ENCODE measurements at regions not wholly inside any gene's neighbourhood (a gene's known extent, or its start where the extent isn't known, plus 50 kb on each side); places are given as distances from the start of the nearest gene placed in this dataset.

DNA sequence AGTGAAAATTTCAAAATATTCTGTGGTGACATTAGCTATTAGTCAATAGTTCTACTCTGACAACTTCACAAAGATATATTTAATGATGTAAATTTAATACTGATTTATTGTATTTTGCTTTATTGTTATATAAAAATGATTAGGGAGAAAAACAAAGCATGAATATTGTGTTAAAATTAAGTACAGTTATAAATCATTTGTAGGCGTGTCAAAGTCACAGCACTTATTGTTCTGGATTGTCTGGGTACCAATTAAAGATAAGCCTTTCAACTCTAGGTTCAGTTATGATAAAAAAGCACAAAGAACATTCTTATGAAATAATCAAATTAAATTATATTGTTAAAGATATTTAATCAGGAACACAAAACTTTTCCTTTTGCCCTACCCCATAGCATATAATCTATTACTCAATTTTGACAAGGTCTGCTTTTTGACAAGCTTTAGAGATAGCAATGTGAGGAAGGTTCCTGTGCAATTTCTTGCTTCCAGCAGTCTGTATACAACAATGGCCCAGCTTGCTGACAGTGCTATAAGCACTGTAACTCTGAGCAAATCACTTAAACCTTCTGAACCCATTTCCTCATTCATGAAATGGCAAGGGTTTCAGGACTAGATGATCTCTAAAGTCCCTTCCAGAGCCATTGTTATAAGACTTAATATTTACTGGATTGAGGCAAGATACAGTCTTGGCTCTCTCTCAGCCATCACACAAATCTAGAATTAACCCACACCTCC lies 910.3 kb upstream of the LCORL start:
- FAIRE-seq = no peak

DNA sequence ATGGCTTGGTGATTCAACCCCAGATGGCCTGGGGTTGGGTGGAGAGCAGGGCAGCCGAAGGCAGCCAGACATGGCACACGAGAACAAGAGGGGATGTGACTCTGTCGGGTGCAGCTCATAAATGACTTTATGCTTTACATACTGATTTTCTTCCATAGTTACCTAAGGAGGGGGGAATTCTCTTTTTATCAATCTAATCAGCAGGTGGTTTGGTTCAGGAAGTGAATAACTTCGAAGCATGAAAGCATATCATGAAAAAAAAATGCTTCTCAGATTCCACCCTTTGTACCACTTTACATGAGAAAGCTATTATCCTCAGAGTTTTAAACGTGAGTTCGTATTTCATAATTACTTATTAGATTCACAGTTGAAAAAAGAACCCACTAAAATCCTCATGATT lies 908.9 kb upstream of the LCORL start:
- no peak for FAIRE-seq

DNA sequence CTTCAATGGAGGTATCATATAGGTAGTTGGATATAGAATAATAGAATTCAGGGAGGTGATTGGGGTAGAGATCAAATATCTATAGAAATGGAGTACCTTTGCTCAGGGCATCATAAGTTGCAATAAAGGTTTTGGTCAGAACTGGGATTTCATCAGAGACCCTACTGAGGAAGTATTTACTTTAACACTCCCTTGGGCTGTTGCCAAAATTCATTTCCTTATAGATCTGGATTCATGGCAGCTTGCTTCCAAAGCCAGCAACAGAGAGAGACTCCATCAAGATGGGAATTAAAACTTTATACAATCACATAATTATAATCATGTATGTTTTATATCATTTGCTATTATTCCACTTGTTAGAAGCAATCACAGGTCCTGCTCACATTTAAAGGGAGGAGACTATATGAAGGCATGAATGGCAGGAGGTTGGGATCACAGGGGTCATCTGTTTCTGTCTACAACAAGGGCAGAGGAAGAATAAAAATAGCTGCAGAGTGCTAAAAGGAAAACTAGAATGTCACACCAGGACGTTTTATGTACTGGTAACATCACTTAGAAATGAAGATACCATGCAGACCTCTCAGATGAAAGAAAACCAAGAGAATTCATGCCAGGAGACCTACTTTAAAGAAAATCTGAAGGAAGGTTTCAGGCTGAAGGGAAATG lies 902.1 kb upstream of the LCORL start:
- no peak for FAIRE-seq

DNA sequence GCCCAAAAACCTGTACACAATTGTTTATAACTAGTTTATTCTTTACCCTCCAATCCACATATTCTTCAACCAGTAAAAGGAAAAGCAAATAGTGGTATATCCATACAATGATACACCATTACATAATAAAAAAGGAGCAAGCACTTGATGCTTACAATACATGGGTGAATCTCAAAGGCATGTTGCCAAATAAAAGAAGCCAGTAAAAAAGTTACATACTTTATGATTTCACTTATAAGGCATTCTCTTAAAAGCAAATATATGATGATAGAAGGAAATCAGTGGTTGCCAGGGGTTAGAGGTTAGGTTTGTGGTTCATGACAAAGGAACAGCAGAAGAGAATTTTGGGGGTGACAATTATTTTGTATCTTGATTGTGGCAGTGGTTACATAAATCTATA lies 896.1 kb upstream of the LCORL start:
- no peak for FAIRE-seq

DNA sequence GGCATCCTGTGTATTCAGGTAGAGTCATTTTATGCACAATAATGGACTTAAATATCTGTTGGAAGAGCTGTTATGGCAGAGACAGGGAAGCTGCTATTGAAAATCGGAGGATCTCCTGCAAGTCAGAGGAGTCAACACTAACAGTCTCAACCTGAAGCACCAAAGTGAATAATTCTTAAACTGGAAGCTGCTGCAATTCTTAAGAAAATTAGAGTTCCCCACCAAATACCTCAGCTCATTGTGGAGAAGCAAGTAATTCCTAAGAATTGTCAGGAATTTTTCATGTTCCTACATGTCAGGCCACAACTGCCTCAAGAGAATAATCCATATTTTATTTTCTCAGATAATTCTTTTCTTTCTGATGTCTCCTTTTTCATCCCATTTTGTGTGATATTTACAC lies 892.6 kb upstream of the LCORL start:
- no peak for FAIRE-seq

DNA sequence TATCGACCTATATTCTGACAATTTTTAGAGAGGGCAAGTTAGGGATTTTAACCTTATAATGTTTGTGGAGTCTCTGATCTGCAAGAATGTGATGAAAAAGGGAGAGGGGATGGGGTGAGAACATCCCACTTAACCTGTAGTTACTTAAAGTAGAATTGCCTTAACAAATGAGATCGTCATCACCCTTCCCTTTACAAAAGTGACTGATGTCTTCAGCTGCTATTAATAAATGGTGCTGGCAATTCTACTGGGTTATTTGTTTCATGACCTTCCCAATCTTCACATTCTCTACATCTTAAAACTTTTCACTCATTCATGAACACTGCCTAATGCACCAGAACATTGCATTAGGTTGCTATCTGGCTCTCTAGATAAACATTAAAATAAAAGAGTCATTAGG lies 873.4 kb upstream of the LCORL start:
- FAIRE-seq = no peak

DNA sequence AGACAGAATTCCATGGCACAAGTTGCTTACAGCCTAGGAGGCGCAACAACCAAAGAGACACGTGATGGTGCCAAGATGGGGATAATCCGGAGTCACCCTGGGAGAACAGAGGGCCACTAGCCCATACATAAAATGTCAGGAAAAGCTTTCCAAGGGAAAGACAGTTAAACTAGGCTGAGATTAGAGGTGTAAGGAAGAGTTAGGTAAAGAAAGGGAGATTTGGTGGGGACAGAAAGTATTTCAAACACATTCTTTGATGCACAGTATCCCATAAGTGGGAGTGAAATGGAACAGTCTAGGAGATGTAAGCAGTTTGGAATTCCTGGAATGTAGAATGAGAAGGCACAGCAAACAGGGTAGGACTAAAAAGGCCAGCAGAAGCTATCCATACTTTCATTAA lies 860.9 kb upstream of the LCORL start:
- no peak for FAIRE-seq

DNA sequence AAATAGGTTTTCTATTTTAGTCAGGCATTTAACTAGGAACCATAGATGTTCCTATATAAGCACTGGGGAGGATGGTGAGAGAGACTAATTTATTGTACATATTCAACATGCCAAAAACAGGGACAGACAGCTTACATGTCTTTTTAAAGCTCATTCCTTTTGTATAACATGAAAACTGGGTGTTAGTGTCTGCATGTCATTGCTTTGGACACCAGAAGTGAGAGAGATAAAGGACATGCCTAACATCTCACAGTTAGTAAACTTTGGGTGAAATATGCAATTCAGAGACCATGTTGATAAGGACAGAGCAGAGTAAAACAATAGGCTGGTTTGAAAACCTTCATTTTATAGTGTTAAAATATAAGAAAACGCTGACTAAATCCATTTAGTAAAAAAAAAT lies 860.0 kb upstream of the LCORL start:
- FAIRE-seq = no peak

DNA sequence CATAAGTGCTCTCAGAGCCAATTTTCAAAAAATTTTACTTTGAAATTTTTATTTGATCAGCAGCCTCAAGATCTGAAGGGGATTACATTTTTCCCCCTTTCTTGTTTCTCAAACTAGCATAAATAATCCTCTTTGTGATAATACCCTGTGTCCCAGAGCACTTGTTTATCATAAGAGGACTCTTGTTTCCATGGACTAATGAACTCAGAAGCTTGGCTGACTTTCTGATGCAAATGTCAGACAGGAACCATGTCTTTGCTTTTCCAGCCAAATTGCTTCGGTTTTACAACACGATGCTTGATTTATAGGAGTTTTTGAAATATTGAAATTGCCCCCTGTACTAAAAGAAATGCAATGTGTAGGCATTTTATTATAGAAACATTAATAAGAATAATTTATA lies 859.3 kb upstream of the LCORL start:
- FAIRE-seq = no peak

DNA sequence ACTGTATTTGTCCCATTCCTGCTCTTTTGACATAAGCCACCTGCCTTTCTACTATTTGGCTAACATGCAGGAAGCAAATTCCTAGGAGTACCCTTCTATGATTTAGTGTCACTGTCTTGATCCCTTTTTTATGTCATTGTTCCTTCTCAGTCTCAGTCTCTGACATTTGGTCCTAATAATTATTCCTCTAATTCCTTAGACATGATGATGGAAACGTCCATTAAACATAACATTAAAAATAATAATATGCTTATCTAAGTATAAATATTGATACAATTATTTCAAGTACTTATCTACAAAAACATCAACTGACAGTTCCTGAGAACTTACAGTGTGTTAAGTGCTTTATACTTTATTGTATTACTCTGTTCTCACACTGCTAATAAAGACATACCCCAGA lies 857.0 kb upstream of the LCORL start:
- no peak for FAIRE-seq

DNA sequence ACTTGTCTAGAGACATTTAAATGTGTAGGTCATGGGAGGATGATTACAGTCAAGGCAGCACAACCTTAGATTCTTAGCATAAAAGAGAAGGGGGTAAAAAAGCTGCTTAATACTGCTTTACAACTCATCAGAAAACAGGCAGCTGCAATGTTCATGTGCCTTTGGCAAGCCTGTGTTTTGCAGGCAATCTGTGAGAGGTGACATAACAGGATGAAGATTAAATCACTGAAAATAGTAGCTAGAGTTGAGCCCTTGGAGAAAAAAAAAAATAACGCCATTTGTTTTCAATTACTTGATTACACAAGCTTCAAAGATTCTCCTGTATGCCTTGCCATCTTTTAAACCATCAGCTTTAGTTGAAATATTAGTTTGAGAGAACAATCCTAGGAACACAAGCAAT lies 847.6 kb upstream of the LCORL start:
- FAIRE-seq = no peak

DNA sequence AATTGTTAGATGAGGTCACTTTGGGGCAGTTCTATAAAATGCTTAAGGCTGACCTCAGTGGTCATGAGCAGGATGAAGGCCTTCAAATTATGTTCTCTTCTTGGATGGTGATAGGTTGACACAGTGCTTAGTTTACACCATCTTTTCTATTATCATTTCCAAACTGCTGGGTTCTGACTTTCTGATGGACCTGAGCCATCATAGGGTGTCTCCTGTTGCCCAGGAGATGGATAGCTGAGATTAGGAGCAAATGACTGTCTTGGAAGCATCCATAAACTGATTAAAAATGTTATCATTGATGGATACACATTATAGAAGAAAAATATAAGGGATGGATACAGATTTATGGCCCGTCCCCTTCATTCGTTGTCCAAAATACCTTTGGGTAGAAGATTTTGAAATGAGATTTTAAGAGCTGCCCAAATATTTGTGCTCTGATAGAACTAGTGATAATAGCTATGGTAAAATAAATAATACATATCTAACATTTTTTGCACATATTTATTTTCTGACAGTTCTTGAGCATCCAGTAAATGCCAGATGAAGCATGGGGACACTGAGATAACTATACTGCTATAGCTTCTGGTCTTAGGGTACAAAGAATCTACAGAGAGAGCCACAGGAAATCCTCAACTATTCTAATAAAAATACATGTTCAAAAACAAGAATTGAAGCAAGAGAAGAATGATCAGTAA lies 839.4 kb upstream of the LCORL start:
- FAIRE-seq = no peak

DNA sequence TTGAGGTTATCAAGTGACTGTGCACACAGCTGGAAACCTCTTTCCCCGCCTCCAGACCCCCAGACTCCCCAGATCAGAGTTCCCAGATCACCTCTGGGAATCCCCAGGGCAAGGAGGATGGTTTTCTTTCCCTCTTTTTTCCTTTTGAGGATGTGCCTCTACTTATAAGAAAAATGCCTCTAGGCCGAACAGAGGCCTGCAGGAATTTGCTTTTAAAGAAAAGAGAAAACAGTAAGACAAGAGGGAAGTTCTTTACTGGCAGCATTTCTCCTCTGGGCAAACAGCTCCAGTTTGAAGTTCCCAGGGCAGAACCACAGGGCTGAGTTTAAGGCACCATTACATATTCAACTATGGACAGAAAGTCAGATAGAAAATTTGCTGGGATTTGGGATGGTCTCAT lies 837.9 kb upstream of the LCORL start:
- FAIRE-seq = no peak

DNA sequence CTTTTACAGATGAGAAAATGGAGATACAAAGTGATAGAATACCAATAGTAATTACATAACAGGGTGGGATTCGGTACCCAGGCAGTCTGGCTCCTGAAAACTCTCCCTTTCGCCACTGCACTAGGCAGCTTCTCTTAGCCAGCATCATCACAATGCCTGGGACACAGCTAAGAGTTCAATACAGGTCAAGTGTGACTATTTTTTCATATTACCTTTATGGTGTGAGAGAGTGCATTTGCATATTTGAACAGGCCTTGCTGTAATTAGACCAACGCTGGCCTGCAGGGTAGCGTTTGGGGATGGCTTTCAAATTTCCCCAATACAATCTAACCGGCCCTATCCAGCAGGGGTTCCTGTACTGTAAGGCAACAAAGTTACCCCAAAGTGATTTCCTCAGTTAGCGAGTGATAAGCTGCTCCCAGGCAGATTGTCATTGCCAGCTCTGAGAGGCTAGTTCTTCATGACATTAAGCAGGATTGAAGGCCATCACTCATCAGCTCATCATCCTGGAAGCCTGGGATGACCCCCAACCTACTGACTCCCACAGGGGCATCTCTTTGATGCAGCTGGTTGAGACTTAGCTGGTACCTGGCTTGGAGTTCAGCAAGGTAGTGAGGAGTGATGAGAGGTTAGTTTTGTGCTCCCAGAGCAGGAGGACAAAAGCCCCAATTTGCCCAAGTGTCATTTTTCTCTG lies 836.8 kb upstream of the LCORL start:
- no peak for FAIRE-seq

DNA sequence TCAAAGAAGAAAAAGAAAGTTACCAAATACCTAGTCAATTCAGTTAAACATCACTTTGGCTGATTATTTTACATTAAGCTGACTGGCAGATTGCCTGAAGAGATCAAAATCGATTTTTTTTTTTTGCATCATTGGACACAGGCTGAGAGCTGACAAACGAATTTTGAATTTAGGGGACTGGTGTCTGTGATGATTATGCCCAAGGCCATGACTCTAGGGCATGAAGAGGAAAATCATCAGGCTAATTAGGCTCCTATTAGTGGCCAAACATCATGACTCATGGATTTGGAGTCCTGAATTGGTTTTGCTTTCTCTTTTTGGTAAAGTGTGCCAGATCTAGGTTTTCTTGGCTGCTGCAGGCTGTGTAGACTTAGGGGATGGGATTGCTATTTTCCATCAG lies 829.3 kb upstream of the LCORL start:
- FAIRE-seq = no peak

DNA sequence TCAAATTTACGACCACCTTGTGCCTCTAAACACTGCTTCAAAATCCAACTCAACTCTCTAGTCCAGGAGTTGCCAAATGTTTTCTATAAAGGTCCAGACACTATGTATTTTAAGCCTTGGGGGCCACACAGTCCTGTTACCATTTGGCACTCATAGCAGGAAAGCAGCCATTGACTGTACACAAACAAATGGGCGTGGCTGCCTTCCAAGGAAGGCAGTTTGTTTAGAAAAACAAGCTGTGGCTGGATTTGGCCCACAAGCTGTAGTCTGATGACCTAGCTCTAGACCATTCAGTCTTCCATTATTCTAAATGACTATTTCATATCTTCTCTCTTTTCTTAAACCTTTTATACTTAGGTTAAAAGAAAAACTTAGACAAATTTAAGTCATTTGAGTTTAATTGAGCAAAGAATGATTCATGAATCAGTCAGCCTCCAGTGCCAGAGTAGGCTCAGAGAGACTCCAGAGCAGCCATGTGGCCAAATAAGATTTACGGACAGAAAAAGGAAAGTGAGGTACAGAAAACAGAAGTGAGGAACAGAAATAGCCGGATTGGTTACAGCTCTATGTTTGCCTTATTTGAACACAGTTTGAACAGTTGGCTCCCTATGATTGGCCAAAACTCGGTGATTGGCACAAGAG lies 825.8 kb upstream of the LCORL start:
- no peak for FAIRE-seq

DNA sequence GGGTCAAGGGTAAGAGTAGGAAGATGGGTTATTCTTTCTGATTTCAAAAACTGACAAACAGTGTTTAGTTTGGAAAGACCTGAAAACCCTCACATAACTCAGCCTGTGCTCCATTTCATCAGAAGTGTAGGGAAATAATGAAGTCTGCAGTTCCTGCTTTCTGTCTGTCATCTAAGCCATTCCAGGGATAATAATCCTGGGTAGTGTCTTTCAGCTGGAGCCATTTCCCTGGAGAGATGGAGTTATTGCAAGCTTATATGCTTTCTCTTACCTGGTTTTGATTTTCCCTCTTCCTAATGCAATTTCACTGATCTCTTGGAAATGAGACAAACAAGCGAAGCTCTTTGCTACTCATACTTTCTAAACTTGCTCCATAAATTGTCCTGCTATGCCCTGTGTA lies 824.8 kb upstream of the LCORL start:
- FAIRE-seq = no peak

DNA sequence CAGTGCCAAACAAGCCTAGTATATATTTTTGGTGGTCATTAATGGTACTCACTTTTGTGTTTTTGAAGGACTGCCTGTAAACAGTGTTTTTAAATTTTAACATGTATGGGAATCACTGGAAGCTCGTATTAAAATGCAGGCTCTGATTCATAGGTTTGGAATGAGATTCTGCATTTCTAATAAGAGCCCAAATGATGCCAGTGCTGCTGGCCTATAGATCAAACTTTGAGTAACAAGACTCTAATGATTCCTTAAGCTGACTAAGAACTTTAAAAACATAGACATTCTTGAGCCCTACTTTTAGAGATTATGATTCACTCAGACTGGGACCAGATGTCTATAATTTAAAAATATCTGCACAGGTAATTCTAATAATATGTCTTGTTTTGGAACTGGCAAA lies 823.2 kb upstream of the LCORL start:
- FAIRE-seq = no peak

DNA sequence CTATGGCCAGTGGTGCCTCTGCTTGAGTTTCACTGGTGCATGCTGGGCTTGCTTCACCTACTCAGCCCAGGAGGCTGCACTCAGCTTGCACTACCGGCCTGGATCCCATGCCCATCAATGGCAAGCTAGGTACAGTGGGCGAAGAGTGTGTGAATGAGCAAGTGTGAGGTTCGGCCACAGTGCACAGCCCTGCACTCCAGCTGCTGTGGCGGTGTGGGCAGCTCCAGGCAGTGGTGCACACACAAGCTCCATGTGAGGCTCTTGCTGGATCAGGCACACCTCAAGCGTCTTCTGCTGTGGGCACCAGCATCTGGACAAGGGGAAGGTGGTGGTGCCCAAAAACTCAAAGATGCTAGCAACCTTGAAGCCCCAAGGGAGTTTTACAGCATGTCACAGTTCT lies 820.9 kb upstream of the LCORL start:
- FAIRE-seq = no peak

DNA sequence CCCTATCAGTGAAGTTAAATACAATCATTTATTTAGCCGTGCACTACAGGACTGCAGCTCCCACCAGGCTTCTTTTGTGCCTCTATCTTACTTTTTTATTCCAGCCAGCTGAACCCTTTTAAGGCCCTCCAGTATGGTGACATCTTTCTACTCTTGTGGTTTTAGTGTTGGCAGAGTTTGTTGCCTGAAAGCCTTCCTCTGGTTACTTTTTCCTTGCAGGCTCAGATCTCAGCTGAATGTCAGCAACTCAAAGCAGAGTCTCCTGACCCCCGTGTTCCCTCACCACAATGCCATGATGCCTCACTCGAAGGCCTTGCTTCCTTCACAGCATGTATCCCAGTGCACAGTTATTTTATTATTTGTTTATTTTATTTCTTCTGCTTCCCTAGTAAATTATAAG lies 818.9 kb upstream of the LCORL start:
- no peak for FAIRE-seq

DNA sequence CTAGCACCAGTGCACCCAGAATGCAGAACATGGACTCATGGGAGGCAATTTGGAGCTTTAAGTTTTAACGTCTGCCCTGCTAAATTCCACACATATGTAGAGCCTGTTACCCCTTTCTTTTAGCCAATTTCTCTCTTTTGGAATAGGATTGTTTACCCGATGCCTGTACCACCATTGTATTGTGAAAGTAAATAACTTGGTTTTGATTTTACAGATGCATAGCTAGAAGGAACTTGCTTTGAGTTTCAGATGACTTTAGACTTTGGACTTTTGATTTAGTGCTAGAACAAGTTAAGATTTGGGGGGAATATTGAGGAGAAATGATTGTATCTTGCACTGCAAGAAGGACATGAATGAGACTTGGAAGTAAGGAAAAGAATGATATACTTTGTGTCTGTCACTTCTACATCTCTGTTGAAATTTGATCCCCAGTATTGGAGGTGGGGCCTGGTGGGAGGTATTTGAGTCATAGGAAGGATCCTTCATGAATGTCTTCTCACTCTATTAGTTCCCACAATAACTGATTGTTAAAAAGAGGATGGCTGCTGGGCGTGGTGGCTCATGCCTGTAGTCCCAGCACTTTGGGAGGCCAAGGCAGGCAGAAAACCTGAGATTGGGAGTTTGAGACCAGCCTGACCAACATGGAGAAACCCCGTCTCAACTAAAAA lies 794.8 kb upstream of the LCORL start:
- FAIRE-seq = no peak

DNA sequence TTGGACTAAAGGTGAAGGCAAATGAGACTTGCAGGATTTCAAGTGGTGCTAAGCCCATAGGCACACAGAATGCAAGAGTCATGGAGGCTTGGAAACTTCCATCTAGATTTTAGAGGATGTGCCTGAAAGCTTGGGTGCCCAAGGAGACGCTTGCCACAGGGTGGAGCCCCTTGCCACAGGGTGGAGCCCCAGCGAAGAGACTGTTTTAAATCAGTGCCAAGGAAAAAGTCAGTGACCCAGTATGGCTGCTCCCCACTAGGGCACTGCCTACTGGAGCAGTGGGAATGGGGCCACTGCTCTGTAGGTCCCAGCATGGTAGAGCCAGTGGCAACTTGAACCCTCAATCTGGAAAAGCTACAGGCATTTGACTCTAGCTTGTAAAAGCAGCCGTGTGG lies 794.2 kb upstream of the LCORL start:
- FAIRE-seq = no peak

Data from A204.1 (cell line).